Ectodermal cell (in vitro differentiated cells): ENCODE measurements at regions not wholly inside any gene's neighbourhood (a gene's known extent, or its start where the extent isn't known, plus 50 kb on each side); places are given as distances from the start of the nearest gene placed in this dataset.
"Not testable (repeated sequence)": the region's sequence is repeated elsewhere in the genome, so short reads cannot be mapped to it uniquely, and the experiment has no call there.

ENCODE experiments used
- H3K27ac ChIP-seq: 2 replicates; pipeline ENCODE4 v1.7.0; 2013; ENCODE audit warnings: mild to moderate bottlenecking, low read depth, low read length; ENCODE audit not compliant: insufficient read depth, poor library complexity, severe bottlenecking
- H3K27me3 ChIP-seq: 2 replicates; pipeline ENCODE4 v1.7.0; 2013; ENCODE audit warnings: mild to moderate bottlenecking, low read length; ENCODE audit not compliant: insufficient read depth, control insufficient read depth, poor library complexity, severe bottlenecking
- H3K36me3 ChIP-seq: one replicate; pipeline ENCODE4 v1.7.0; 2013; ENCODE audit warnings: low read length; ENCODE audit not compliant: control insufficient read depth, insufficient read depth
- H3K4me1 ChIP-seq: one replicate; pipeline ENCODE4 v1.7.0; 2013; ENCODE audit warnings: low read length; ENCODE audit not compliant: control insufficient read depth, insufficient read depth
- H3K4me3 ChIP-seq: 2 replicates; pipeline ENCODE4 v1.7.0; 2013; ENCODE audit warnings: low read depth, low read length, control low read depth; ENCODE audit not compliant: insufficient read depth
- H3K9me3 ChIP-seq: 2 replicates; pipeline ENCODE4 v1.7.0; 2013; ENCODE audit warnings: mild to moderate bottlenecking, low read length, moderate library complexity; ENCODE audit not compliant: control insufficient read depth
- WGBS, 2 experiments: methylation state at CpG; one replicate each; pipeline ENCODE4 v1.1.7; 2013; ENCODE audit warnings: missing lambda C conversion rate in 2 of 2; 5-methylcytosine and 5-hydroxymethylcytosine counted together

DNA sequence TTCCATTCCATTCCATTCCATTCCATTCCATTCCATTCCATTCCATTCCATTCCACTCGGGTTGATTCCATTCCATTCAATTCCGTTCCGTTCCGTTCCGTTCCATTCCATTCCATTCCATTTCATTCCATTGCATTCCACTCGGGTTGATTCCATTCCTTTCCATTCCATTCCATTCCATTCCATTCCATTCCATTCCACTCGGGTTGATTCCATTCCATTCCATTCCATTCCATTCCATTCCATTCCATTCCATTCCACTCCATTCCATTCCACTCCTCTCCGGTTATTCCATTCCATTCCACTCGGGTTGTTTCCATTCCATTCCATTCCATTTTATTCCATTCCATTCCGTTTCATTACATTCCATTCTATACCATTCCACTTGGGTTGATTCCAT, 151.0 kb downstream of the CWH43 start:
- not testable (repeated sequence) for H3K4me1 ChIP-seq, H3K36me3 ChIP-seq, H3K4me3 ChIP-seq, H3K27me3 ChIP-seq, H3K27ac ChIP-seq, H3K9me3 ChIP-seq
- 31 to 33% methylated on average over 7 of the region's 10 CpGs for WGBS, 2 experiments

DNA sequence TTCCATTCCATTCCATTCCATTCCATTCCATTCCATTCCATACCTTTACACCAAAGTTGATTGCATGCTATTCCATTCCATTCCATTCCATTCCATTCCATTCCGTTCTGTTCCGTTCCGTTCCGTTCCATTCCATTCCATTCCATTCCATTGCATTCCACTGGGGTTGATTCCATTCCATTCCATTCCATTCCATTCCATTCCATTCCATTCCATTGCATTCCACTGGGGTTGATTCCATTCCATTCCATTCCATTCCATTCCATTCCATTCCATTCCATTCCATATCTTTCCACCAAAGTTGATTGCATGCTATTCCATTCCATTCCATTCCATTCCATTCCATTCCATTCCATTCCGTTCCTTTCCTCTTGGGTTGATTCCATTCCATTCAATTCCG, 151.9 kb downstream of the CWH43 start:
- 23% methylated on average over 4 of the region's 6 CpGs for WGBS, 2 experiments
- H3K27me3 ChIP-seq, H3K9me3 ChIP-seq, H3K27ac ChIP-seq, H3K36me3 ChIP-seq, H3K4me3 ChIP-seq, H3K4me1 ChIP-seq: not testable (repeated sequence)

DNA sequence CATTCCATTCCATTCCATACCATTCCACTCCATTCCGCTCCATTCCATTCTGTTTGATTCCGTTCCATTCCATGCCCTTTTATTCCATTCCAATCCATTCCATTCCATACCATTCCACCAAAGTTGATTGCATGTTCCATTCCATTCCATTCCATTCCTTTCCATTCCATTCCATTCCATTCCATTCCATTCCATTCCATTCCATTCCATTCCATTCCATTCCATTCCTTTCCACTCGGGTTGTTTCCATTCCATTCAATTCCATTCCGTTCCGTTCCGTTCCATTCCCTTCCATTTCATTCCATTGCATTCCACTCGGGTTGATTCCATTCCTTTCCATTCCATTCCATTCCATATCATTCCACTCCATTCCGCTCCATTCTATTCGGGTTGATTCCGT, 152.7 kb downstream of the CWH43 start:
- not testable (repeated sequence) for H3K27me3 ChIP-seq, H3K4me1 ChIP-seq, H3K27ac ChIP-seq, H3K9me3 ChIP-seq, H3K36me3 ChIP-seq, H3K4me3 ChIP-seq
- 75 to 83% methylated on average over 1 of the region's 10 CpGs for WGBS, 2 experiments

DNA sequence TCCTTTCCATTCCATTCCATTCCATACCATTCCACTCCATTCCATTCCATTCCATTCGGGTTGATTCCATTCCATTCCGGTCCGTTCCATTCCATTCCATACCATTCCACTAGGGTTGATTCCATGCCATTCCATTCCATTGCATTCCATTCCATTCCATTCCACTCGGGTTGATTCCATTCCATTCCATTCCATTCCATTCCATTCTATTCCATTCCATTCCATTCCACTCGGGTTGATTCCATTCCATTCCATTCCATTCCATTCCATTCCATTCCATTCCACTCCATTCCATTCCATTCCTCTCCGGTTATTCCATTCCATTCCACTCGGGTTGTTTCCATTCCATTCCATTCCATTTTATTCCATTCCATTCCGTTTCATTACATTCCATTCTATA, 153.4 kb downstream of the CWH43 start:
- H3K27ac ChIP-seq, H3K27me3 ChIP-seq, H3K4me1 ChIP-seq, H3K4me3 ChIP-seq, H3K36me3 ChIP-seq, H3K9me3 ChIP-seq: not testable (repeated sequence)
- 59 to 64% methylated on average over 5 of the region's 8 CpGs for WGBS, 2 experiments

DNA sequence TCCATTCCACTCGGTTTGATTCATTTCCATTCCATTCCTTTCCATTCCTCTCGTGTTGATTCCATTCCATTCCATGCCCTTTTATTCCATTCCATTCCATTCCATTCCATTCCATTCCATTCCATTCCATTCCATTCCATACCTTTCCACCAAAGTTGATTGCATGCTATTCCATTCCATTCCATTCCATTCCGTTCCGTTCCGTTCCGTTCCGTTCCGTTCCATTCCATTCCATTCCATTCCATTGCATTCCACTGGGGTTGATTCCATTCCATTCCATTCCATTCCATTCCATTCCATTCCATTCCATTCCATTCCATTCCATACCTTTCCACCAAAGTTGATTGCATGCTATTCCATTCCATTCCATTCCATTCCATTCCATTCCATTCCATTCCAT, 154.3 kb downstream of the CWH43 start:
- WGBS, 2 experiments, result 24 to 27% methylated on average over 5 to 6 of the region's 8 CpGs

DNA sequence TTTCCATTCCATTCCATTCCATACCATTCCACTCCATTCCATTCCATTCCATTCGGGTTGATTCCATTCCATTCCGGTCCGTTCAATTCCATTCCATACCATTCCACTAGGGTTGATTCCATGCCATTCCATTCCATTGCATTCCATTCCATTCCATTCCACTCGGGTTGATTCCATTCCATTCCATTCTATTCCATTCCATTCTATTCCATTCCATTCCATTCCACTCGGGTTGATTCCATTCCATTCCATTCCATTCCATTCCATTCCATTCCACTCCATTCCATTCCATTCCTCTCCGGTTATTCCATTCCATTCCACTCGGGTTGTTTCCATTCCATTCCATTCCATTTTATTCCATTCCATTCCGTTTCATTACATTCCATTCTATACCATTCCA, 155.9 kb downstream of the CWH43 start:
- H3K27me3 ChIP-seq, H3K27ac ChIP-seq, H3K4me1 ChIP-seq, H3K4me3 ChIP-seq, H3K36me3 ChIP-seq: not testable (repeated sequence)
- peaks cover 18% of the 10 kb centered on the region for H3K9me3 ChIP-seq
- 55 to 60% methylated on average over 2 of the region's 8 CpGs for WGBS, 2 experiments

More for the DNA sequence above, 154.3 kb downstream of the CWH43 start:
- not testable (repeated sequence) for H3K27me3 ChIP-seq, H3K27ac ChIP-seq, H3K4me3 ChIP-seq, H3K36me3 ChIP-seq, H3K4me1 ChIP-seq, H3K9me3 ChIP-seq

DNA sequence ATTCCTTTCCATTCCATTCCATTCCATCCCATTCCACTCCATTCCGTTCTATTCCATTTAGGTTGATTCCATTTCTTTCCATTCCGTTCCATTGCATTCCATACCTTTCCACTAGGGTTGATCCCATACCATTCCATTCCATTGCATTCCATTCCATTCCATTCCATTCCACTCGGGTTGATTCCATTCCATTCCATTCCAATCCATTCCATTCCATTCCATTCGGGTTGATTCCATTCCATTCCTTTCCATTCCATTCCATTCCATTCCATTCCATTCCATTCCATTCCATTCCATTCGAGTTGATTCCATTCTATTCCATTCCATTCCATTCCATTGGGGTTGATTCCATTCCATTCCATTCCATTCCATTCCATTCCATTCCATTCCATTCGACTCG, 161.1 kb downstream of the CWH43 start:
- not testable (repeated sequence) for H3K4me3 ChIP-seq, H3K36me3 ChIP-seq, H3K4me1 ChIP-seq, H3K27me3 ChIP-seq, H3K27ac ChIP-seq
- peaks cover 52% of the 10 kb centered on the region for H3K9me3 ChIP-seq
- WGBS, 2 experiments, result 67 to 72% methylated on average over 7 of the region's 7 CpGs

DNA sequence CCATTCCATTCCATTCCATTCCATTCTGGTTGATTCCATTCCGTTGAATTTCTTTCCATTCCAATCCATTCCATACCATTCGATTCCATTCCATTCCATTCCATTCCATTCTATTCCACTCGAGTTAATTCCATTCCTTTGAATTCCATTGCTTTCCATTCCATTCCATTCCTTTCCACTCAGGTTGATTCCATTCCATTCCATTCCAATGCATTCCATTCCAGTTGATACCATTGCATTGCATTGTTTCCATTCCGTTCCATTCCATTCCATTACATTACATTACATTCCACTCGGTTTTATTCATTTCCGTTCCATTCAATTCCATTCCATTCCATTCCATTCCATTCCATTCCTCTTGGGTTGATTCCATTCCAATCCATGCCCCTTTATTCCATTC, 161.5 kb downstream of the CWH43 start:
- H3K27ac ChIP-seq, H3K4me1 ChIP-seq, H3K36me3 ChIP-seq, H3K4me3 ChIP-seq, H3K27me3 ChIP-seq: not testable (repeated sequence)
- 56 to 65% methylated on average over 6 of the region's 6 CpGs for WGBS, 2 experiments
- H3K9me3 ChIP-seq, result peaks cover 54% of the 10 kb centered on the region

DNA sequence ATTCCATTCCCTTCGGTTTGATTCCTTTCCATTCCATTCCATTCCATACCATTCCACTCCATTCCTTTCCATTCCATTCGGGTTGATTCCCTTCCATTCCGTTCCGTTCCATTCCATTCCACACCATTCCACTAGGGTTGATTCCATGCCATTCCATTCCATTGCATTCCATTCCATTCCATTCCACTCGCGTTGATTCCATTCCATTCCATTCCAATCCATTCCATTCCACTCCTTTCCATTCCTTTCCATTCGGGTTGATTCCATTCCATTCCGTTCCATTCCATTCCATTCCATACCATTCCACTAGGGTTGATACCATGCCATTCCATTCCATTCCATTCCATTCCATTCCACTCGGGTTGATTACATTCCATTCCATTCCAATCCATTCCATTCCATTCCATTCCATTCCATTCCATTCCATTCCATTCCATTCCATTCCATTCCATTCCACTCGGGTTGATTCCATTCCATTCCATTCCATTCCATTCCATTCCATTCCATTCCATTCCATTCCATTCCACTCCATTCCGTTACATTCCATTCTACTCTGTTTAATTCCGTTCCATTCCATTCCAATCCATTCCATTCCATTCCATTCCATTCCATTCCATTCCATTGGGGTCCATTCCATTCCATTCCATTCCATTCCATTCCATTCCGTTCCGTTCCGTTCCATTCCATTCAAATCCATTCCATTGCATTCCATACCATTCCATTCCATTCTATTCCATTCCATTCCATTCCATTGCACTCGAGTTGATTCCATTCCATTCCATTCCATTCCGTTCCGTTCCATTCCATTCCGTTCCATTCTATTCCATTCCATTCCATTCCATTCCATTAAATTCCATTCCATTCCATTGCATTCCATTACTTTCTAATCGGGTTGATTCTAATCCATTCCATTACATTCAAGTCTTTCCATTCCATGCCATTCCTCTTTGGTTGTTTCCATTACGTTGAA, 163.2 kb downstream of the CWH43 start:
- H3K4me1 ChIP-seq, H3K27me3 ChIP-seq, H3K4me3 ChIP-seq, H3K36me3 ChIP-seq, H3K27ac ChIP-seq: not testable (repeated sequence)
- WGBS, 2 experiments, result 54 to 57% methylated on average over 21 of the region's 21 CpGs
- peaks cover 55% of the 10 kb centered on the region for H3K9me3 ChIP-seq

DNA sequence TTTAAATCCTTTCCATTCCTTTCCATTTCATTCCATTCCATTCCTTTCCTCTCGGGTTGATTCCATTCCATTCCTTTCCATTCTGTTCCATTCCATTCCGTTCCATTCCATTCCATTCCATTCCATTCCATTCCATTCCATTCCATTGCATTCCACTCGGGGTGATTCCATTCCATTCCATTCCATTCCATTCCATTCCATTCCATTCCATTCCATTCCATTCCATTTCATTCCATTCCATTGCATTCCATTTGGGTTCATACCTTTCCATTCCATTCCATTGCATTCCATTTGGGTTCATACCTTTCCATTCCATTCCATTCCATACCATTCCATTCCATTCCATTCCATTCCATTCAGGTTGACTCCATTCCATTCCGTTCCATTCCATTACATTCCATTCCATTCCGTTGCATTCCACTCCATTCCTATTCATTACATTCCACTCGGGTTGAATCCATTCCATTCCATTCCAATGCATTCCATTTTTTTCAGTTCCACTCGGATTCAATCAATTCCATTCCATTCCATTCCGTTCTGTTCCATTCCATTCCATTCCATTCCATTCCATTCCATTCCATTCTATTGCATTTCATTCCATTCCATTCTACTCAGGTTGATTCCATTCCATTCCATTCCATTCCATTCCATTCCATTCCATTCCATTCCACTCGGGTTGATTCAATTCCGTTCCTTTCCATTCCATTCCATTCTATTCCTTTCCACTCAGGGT, 164.4 kb downstream of the CWH43 start:
- not testable (repeated sequence) for H3K4me1 ChIP-seq, H3K27me3 ChIP-seq, H3K27ac ChIP-seq, H3K36me3 ChIP-seq, H3K4me3 ChIP-seq
- H3K9me3 ChIP-seq, result peaks cover 57% of the 10 kb centered on the region
- 47 to 48% methylated on average over 10 of the region's 10 CpGs for WGBS, 2 experiments
